Suprapubic skin (tissue), 3 donors: ENCODE measurements at regions not wholly inside any gene's neighbourhood (a gene's known extent, or its start where the extent isn't known, plus 50 kb on each side); places are given as distances from the start of the nearest gene placed in this dataset.

ENCODE experiments used
- POLR2A ChIP-seq, 2 donors: fragments of 450-650 bp; IDR thresholded peaks; one replicate each; pipeline ENCODE4 v1.6.1; 2017; ENCODE audit warnings: antibody characterized with exemption in 2 of 2, mild to moderate bottlenecking in 2 of 2, moderate library complexity in 2 of 2
- TF ChIP-seq, protein P1 (sequence below), 2 donors: fragments of 200-600 bp in 1 of 2; fragments of 450-650 bp in 1 of 2; sonication (generic) in 1 of 2; IDR thresholded peaks; one replicate each; pipeline ENCODE4 v1.5.1; 2016 to 2019; ENCODE audit warnings: antibody characterized with exemption in 2 of 2, mild to moderate bottlenecking in 1 of 2, moderate library complexity in 1 of 2

- no peak for TF ChIP-seq POLR2A (IDR thresholded peaks at IDR 0.05)
- TF ChIP-seq, protein P1, sequence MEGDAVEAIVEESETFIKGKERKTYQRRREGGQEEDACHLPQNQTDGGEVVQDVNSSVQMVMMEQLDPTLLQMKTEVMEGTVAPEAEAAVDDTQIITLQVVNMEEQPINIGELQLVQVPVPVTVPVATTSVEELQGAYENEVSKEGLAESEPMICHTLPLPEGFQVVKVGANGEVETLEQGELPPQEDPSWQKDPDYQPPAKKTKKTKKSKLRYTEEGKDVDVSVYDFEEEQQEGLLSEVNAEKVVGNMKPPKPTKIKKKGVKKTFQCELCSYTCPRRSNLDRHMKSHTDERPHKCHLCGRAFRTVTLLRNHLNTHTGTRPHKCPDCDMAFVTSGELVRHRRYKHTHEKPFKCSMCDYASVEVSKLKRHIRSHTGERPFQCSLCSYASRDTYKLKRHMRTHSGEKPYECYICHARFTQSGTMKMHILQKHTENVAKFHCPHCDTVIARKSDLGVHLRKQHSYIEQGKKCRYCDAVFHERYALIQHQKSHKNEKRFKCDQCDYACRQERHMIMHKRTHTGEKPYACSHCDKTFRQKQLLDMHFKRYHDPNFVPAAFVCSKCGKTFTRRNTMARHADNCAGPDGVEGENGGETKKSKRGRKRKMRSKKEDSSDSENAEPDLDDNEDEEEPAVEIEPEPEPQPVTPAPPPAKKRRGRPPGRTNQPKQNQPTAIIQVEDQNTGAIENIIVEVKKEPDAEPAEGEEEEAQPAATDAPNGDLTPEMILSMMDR (IDR thresholded peaks at IDR 0.05) = no peak
Measured at GRCh38 chr11:130670200-130670599, 221.8 kb downstream of the ADAMTS15 start.
